ENCODE measurements at regions not wholly inside any gene's neighbourhood (a gene's known extent, or its start where the extent isn't known, plus 50 kb on each side); places are given as distances from the start of the nearest gene placed in this dataset.

DNA sequence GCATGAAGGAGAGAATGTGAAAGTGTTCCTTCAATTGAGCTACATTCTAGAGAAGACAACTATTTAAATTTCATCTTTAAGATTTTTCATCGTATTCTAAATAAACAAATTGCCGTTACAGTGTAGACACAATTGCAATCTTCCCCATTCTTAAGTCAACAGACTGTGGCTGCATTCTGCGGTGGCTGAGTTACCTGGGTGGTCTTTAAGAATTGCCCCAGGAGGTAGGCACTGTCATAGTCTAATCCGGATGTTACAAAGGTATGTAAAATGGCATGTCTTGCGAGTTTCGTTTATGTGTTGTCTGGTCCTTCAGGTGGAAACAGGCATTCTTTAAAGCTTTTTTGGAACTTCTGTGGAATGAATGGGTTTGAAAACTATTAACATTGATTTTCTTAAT lies 586.1 kb upstream of the PITX2 start:
- TF ChIP-seq, protein P1, sequence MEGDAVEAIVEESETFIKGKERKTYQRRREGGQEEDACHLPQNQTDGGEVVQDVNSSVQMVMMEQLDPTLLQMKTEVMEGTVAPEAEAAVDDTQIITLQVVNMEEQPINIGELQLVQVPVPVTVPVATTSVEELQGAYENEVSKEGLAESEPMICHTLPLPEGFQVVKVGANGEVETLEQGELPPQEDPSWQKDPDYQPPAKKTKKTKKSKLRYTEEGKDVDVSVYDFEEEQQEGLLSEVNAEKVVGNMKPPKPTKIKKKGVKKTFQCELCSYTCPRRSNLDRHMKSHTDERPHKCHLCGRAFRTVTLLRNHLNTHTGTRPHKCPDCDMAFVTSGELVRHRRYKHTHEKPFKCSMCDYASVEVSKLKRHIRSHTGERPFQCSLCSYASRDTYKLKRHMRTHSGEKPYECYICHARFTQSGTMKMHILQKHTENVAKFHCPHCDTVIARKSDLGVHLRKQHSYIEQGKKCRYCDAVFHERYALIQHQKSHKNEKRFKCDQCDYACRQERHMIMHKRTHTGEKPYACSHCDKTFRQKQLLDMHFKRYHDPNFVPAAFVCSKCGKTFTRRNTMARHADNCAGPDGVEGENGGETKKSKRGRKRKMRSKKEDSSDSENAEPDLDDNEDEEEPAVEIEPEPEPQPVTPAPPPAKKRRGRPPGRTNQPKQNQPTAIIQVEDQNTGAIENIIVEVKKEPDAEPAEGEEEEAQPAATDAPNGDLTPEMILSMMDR (IDR thresholded peaks at IDR 0.05 in 4 of 5, conservative IDR thresholded peaks at IDR 0.05 in 1 of 5), result no peak
- TF ChIP-seq POLR2A (IDR thresholded peaks at IDR 0.05), result no peak
